Activated CD4-positive, alpha-beta T cell treated with anti-CD3 and anti-CD28 coated beads, Interleukin-2, amount 50 U/mL, for 48 hours (primary cell): ENCODE measurements at regions not wholly inside any gene's neighbourhood (a gene's known extent, or its start where the extent isn't known, plus 50 kb on each side); places are given as distances from the start of the nearest gene placed in this dataset.
"Not testable (repeated sequence)": the region's sequence is repeated elsewhere in the genome, so short reads cannot be mapped to it uniquely, and the experiment has no call there.

ENCODE experiments used
- DNase-seq, 2 experiments: peaks; one replicate each; pipeline ENCODE4 v3.0.0-alpha.2; 2020

DNA sequence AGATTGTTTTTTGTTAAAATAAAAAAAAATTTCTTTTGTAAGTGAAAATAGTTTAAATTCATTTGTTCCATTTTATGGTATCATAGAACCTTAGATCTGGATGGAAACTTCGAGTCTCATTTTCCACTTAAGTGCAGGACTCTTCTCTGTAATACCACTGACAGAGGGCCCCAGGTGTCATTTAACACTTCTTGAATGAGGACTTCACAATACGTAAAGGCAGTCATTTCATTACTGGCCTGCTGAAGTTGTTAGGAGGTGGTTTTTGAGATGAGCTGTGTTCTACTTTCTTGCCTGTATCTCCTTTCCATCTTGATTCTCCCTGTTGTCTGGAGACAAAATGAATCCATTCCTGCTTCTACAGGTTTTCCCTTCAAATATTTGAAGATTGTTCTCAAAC, 455.3 kb downstream of the DMRT2 start:
- DNase-seq: no peak

- DNase-seq: no peak
Measured at GRCh38 chr9:1510712-1511111, 460.6 kb downstream of the DMRT2 start.

DNA sequence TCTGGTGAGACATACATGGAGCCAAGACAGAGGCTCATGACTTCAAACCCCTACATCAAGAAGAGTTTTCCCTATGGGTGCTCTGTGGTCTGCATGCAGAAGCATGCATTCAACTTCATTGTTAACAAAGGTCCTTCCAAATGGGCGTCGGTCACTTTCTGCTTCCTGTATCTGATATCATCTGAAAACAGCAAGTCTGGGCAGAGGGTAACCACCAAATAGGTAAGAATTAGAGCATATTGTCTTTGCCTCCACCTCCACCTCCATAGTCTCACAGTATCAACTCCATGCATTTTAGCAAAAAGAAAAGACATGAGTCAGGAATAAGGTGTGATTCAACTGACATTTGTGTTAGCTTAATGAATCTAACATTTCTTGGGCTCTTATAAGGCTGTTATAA, 462.9 kb downstream of the DMRT2 start:
- DNase-seq: no peak

- no peak for DNase-seq
Measured at GRCh38 chr9:1514250-1514649, 464.1 kb downstream of the DMRT2 start.

GRCh38 chr9:1514776-1515363, 464.7 kb downstream of the DMRT2 start:
- DNase-seq: no peak

- DNase-seq: no peak
Measured at GRCh38 chr9:1515557-1515956, 465.4 kb downstream of the DMRT2 start.

GRCh38 chr9:1521547-1521946, 471.4 kb downstream of the DMRT2 start:
- no peak for DNase-seq

GRCh38 chr9:1522219-1522767, 472.1 kb downstream of the DMRT2 start:
- no peak for DNase-seq

GRCh38 chr9:1528456-1528855, 478.3 kb downstream of the DMRT2 start:
- no peak for DNase-seq

GRCh38 chr9:1530696-1531095, 480.5 kb downstream of the DMRT2 start:
- DNase-seq: no peak

GRCh38 chr9:1531424-1531823, 481.3 kb downstream of the DMRT2 start:
- no peak for DNase-seq

DNA sequence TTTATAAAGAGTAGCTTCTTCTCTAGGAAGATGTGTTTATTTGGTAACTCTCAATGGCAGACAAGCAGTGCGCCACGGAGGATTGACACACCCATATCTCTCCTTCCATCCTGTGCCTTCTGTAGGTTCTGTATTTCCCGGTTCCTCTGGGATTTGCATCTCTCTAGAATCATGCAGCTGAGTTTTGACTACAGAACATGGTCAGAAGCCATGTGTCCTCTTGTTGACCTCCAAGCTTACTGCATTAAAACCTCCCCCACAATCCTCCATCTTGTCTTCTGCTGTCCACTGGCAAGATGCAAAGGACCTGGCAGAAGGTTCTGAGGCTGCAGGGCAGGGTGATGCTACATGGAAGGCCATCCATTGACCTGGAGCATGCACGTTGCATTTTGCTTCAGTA, 482.0 kb downstream of the DMRT2 start:
- DNase-seq: no peak

DNA sequence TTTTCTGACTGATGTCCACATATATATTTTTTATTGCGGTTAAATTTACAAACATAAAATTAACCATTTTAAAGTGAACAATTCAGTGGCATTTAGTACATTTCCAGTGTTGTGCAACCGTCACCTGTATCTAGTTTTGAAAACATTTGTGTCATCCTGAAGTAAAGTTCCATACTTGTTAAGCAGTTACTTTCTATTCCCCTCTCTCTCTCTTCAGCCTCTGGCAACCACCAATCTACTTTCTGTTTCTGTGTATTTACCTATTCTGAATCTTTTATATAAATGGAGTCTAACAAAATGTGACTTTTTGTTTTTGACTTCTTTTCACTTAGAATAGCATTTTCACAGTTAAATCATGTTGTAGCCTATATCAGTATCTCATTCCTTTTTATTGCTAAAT, 480.1 kb upstream of the SMARCA2 start:
- no peak for DNase-seq

- DNase-seq: no peak
Measured at GRCh38 chr9:1535599-1535998, 479.5 kb upstream of the SMARCA2 start.

- no peak for DNase-seq
Measured at GRCh38 chr9:1536522-1537170, 478.5 kb upstream of the SMARCA2 start.

DNA sequence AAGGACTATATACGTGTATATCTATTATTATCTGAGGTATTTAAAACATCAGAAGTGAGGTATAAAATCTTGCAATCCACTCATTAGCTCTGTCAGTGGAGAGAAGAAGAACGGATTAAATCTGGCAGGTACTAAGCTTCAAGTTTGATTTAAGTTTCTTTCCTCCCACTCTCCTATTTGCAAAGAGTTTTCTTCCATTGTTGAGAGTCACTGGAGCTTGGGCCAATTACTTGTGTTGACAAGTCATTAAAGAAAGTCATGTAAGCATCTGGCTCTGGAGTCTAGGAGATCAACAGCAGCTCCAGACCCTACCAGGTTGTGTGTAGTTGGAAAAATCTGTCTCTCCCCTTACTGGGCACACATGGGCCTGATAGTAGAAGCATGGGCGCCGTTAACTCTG, 476.8 kb upstream of the SMARCA2 start:
- no peak for DNase-seq

GRCh38 chr9:1539216-1539615, 475.9 kb upstream of the SMARCA2 start:
- DNase-seq: no peak

DNA sequence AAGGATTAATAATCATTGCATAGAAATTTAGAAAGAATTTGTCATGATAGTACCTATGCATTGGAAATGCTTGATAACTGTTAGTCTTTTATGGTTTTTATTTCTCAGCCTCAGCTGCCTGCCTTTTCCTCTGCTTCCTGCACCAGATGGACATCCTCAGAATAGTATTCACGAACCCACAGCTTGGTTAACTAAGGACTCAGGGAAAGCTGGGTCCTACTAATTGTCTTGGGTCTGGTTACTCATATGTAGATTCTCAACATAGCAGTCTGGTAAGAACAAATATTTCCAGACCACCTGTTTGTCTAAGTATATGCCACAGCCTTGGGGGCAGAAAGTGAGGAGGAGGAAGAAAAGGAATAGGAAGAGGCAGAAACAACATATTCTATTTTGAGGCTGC, 464.5 kb upstream of the SMARCA2 start:
- DNase-seq: no peak

DNA sequence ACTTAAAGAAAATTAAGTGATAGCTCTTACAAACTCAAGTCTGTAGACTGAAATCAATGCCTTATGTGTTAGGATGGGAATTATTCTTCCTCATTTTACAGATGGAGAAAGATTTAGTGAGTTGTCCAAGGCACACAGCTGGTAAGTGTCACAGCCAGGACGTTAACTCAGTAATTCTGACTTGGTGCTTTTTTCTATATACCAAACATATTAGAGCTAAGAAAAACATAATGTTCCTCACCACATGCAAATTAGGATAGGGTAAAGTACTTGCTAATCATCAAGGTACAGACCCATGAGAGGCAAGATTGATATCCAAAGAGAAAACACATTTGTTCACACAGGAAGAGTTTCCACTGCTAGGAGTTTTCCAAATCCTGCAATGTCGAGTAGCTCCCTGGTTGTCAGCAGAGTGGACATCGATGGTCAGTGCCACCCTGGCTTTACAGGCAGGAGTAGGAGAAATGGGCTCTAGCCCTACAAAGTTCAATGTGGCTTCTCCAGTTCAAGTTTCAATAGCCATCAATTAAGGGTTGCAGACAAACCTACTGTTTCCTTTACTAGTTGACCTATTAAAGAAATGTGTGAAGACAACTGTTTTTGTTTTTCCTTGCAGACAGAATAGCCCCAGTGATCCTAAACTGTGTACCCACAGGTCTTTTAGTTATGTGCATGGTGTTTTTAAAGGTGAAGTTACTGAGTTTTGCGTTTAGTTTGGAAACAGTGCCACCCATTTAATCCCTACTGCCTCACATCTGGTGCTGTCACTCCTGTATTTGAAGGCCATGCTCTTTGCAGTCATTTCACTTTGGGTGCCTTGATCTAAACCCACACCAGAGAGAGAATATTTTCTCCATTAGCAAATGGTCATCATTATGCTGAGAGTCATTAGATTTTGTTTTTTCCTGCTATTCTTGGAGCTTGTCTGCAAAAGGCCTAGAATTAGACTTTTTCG, 460.8 kb upstream of the SMARCA2 start:
- no peak for DNase-seq

DNA sequence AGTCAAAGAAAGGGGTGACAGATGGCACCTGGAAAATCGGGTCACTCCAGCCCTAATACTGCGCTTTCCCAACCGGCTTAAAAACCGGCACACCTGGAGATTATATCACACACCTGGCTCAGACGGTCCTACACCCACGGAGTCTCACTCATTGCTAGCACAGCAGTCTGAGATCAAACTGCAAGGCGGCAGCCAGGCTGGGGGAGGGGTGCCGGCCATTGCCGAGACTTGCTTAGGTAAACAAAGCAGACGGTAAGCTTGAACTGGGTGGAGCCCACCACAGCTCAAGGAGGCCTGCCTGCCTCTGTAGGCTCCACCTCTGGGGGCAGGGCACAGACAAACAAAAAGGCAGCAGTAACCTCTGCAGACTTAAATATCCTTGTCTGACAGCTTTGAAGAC, 456.5 kb upstream of the SMARCA2 start:
- DNase-seq: not testable (repeated sequence)

DNA sequence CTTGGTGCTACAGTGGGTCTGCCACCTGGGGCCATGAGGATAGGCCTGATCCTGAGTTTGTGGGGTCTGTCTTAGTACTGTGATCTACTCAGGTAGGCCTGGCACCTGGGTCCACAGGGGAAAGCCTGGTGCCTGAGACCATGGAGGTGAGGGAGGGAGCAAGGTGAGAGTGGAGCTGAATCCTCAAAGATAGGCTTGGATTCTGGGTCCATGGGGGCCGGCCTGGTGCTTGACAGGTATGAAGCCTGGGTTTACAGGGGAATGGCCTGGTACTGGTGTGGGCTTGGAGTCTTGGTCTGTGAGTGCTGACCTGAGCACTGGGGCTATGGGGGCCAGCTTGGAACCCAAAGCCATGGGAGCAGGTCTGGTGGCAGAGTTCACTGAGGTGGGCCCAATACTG, 439.2 kb upstream of the SMARCA2 start:
- no peak for DNase-seq

- no peak for DNase-seq
Measured at GRCh38 chr9:1580215-1580614, 434.9 kb upstream of the SMARCA2 start.

GRCh38 chr9:1581926-1582325, 433.2 kb upstream of the SMARCA2 start:
- DNase-seq: no peak

- DNase-seq: no peak
Measured at GRCh38 chr9:1591310-1591709, 423.8 kb upstream of the SMARCA2 start.
